NCI-H69 (cell line): ENCODE measurements at regions not wholly inside any gene's neighbourhood (a gene's known extent, or its start where the extent isn't known, plus 50 kb on each side); places are given as distances from the start of the nearest gene placed in this dataset.
A peak's percentile ranks its signal among the peaks of the same experiment; 100 is the strongest.
"Not testable (repeated sequence)": the region's sequence is repeated elsewhere in the genome, so short reads cannot be mapped to it uniquely, and the experiment has no call there.

Source experiments
- DNase-seq: peaks from one replicate; lab custom pipeline; 2025; lab: John Stamatoyannopoulos, UW

DNA sequence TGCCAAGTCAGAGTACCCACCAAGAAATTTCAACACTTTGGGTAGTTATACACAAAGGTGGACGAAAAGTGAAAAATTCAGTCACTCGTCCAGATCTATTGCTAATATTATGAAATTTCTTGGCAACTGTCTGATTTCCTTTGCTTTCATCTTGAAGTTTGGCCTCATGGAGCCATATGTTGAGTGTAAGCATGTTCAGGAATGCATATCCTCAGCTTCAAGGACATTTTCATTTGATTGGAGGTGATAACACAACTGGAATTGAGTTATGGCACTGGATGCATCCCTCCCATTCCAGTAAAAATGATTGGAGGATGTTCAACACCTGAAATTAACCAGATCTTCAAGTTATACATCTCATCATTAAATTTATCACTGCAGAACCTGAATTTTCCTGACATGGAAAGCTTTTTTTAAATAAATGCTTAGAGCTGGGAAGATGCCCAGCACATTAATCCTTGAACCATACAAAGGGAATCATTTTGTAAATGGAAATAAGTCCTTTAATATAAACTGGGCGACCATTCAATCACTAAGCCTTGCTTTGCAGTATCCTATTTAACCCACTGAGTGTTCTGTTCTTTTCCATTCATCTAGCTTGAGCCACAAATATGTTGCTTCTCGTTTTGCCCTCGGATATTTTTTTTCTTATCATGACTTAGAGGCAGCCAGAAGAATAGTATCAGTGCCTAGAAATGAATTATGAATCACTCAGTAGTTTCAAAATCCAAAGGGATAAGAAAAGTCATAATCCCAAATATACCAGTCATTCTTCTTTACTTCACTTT, 273.7 kb upstream of the PIK3R1 start:
- no peak for DNase-seq

DNA sequence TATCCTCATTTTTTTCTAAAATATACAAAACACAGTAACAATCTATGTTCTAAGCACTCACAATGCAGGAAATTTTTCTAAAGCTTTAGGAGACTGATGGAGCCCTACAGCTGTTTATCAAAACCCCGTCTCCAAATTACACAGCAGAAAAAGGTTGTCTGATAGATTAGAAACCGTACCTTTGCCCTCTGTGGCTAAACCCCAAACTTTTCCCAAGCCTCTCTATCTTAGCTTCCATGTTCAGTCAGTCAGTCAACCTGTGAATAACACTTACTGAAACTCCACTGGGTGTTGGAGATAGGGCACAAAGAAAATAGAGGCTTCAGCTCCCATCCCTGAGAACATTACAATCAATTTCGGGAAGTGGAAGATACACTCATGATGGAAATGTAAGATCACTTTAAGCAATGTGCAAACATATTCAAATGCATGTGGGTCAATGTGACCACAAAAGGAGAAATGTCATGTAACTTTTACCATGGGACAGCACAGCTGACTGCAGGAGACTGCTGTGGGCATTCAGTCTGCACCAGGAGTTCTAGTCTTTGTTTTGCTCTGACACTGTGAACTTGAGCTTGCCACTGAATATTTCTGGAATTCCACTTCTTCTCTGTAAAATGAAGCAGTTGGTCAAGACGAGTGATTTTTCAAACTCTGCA, 279.5 kb upstream of the PIK3R1 start:
- no peak for DNase-seq

DNA sequence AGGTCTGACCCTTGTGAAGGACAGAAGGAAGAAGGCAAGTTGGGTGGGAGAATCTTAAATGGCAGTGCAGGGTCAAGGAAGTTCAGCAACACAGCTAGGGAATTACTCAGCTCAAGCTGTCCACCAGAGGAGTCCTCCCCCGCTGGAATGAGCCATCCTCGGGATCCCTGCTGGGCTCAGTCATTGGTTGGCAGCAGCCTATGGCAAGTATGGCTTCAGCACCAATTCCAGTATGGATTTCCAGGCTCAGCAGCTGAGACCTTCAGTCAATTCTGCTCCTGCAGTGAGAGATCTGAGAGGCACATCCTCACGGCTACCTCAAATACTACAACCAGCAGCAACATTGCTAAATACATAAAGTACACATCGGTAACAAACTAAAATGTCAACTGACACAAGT, 280.6 kb upstream of the PIK3R1 start:
- no peak for DNase-seq

DNA sequence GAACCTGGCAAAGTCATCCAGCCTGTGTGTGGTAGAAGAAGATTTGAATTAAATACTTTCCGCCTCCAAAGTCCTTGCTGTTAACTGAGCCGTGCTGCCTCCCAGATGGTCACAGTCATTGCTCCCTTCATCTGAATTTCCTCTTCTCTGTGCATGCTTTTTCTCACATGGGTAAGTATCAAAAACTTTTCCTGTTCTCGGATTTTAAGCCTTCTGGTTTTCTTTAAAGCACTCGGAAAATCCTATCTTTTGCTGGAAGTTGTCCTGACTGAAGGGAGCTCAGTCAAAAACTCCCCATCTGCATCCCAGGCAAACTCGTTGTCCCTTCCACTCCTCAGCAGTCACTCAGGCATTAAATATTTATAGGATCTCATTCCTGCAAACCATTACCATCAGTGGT, 290.0 kb upstream of the PIK3R1 start:
- no peak for DNase-seq

DNA sequence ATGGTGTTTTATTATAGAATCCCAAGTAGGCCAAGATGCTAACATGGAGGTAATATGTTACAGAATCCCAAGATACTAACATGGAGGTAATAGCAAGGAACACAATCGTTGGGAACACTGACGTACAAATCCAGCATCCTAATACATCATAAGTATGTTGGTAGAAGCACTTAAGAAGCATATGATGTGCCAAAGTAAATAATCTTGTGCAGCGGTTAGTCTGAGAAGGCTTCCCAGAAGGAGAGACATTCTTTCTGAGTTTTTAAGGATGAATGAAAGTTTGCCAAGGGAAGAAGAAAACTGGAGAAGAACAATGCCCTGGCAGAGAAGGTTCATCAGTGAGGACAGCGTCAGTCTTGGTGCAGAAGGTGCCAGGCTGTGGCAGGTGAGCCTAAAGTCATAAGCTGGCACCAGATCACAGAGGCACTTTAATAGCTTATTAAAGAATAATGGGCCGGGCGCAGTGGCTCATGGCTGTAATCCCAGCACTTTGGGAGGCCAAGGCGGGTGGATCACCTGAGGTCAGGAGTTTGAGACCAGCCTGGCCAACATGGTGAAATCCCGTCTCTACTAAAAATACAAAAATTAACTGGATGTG, 294.5 kb upstream of the PIK3R1 start:
- no peak for DNase-seq

DNA sequence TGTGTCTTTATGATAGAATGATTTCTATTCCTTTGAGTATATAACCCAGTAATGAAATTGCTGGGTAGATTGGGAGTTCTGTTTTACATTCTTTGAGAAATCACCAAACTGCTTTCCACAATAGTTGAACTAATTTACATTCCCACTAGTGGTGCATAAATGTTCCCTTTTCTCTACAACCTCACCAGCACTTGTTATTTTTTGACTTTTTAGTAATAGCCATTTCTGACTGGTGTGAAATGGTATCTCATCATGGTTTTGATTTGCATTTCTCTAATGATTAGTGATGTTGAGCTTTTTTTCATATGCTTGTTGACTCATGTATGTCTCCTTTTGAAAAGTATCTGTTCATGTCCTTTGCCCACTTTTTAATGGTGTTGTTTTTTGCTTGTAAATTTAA, 296.0 kb upstream of the PIK3R1 start:
- DNase-seq, result not testable (repeated sequence)

DNA sequence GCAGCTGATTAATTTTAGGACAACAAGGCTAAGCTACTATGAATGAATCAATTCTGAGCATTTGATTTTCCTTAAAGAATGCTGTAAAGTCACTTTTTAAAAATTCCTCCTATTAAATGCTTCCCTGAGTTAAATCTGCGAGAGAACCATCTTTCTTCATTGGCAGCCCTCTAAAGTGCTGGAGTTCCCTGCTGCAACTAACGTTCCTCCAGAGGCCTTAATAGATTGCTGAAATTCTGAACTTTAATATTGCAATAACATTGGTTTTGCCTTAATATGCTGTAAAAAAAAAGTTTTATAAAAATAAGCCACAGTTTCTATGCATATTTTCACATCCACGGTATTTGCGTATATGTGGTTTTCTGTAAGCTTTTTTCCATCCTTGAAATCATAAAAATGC, 298.0 kb upstream of the PIK3R1 start:
- no peak for DNase-seq

DNA sequence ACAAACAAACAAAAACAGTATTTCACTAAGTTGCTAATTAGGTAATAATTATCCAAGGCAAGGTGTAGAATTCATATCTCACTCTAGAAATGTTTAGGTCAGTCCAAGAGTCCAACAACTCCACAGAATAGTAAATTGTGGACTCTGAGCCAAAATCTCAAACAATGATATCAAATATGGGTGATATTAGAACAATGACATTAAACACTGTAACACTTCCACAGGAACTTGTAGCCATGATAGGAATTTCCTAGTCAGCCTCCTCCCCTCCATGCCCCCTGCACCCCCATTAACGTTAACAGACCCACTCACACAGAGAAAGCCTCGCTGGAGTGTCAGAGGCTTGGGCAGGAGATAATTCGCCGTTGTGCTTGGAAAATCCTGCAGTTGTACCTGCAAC, 305.0 kb upstream of the PIK3R1 start:
- no peak for DNase-seq

DNA sequence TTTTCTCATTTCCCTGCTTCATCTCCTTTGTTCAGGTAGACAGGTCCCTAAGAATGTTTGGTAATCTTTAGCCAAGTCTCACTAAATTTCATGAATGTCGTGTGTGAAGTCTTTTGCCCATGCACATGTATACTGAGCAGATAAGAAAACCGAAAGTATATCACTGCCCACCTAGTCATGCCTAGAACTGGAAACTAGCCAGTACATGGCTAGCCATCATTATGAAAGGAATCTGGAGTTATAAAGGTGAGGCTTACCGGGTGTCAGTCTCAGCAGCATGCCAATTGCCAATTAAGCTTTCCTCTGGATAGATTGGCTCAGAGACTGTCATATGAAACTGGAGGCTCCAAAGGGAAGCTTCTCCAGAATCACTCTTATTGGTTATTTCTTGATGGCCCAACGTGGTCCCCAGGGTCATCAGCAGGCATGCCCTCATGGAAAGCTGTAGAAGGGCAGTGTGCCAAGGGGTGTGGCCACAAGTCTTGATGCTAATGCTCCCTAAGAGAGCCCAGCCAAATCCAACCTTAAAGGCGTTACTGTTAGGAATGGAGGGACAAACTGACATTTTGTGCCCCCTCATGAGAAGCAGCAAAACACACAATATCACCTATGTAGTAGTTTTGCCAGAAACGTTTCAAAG, 307.3 kb upstream of the PIK3R1 start:
- peak; percentile 70 for DNase-seq

DNA sequence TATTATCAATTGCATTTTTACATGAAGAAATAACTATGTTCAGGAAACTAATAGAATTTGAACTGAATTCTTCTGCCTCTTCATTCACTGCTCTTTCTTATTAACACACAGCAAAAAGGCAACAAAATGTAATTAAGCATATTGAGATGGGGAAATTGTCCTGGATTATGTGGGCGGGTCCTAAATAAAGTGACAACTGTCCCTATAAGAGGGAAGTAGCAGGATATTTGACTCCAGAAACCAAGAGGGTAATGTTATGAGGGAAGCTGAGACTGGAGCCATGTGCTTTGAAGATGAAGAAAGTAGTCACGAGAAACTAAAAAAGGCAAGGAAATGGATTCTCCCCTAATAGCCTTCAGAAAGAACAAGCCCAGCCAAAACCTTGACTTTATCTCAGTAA, 311.2 kb upstream of the PIK3R1 start:
- no peak for DNase-seq

DNA sequence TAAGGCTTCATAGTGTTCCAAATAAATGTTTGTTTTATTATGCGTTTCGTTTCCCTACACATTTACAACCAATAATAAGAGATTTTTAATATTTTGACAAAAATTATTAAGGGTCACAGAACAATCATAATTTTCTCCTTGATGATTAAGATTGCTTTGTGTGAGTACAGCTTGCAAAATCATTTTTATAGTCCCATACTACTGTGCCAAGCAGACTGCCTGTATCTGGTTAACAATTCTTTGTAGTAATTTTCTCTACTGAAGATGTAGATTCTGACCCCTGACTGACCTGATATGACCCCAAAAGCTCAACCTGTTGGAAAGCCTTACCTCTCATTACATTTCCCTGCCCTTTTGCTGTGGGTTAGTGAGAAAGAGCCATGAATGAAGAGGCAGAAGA, 311.9 kb upstream of the PIK3R1 start:
- DNase-seq, result no peak

DNA sequence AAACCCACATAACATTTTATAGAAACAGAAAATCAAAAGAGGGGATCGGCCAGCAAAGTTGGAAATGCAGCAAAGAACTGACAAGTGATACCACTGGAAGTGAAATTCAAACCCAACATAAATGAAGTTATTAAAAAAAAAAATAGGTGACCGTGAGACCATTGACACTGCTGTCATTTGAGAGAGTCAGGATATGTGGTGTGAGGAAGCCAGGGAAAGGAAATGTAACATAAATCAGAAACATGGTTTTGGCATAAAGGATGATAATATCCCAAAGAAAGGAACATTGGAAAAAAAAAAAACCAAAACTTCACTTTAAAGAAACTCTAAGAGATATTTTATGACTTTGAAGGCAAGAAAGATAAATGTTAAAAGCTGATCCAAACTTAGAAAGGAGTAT, 312.4 kb upstream of the PIK3R1 start:
- DNase-seq, result no peak

DNA sequence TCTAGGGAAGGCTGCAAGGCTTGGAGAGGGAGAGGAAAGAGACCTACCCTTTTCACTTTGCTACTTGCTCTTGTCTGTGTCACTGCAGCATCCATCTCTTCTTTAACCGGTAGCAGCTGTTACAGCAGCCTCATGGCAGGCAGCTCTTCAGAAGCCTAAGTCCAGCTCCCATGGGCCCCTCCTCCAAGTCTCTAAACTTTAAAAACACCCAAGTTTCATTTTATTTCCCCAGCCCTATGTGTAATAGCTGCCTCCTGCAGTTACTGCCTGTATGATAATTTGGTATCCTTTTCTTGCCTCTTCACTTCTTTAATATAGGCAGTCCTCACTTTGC, 313.1 kb upstream of the PIK3R1 start:
- DNase-seq, result no peak

DNA sequence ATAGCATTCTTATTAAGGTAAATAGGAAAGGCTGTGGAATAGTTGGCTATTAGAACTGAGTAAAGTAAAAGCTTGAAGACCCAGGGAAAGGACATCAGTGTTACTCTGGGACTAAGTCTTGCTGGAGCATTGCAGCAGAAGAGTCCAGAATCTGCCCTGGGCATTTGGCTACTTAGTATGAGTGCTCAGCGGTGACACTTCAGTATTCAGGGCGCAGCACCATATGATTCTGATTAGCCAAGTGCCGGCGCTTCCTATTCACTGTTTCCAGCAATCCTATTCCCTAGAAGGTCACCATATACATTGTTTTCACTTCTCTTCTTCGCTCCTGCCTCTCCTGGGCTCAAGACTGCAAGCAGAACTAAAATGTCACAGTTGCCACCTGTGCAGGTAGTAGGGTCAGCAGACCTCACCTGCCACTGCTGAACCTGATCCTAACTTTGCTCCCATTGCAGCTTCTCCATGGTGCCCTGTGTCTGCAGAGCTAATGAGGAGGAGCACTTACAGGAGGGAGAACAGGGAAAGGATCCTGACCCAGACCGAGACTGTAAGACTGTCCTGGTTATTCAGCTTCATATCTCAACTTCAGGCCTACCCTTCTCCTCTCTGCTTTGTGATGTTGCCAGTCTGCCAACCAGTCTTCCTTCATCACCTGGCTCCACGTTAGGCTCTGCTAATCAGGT, 313.6 kb upstream of the PIK3R1 start:
- no peak for DNase-seq

DNA sequence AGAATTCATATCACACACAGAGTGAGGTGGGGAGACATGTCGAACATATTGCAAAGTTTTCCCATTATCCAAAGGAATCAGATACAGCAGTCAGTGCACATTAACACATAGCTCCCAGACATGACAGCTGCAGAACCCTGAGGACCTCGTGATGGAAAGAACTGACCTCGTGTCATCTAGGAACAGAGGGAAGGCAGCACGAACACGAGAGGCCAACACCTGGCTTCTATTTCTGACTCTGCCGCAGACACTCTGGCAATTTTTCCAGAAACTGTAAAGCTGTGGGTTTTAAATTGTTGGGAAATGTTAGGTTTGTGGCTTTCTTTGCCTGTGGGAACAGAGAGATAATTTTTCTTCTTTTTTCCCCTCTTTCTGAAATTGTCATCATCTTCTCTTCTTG, 315.0 kb upstream of the PIK3R1 start:
- DNase-seq, result no peak

DNA sequence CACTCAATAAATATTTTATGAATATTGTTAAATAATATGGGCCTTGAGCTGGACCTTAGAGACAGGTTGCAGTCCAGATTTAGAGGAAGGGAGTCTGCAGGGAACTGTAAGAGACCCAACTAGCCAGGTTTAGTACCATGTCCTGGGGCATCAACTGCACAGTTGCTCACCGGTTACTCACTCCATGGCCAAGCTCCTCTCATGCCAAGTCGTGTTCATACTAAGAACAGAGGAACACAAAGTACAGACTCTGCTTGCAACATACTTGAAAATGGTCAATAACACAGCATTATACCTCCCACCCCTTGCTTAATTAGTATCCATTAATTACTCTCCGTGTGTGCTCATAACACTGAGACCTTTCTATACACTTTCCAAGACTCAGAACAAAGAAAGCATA, 317.6 kb upstream of the PIK3R1 start:
- no peak for DNase-seq

DNA sequence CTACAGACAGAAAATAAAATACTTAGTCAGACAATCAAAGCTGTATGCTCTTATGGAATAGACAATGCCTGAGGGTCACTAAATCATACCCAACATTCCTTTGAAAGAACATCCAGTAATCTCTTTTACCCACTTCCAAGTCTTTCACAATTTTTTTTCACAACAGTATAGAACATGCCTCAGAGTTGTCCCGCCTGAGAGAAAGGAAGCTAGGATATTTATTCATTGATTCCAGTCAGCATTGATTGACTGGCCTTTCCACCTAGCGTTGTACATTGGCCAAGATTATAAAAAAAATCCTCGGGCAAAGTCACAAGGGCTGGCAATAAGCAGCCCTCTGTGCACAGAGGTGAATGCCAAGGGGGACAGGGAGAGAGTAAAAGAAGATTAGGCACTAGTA, 318.1 kb upstream of the PIK3R1 start:
- DNase-seq, result no peak

DNA sequence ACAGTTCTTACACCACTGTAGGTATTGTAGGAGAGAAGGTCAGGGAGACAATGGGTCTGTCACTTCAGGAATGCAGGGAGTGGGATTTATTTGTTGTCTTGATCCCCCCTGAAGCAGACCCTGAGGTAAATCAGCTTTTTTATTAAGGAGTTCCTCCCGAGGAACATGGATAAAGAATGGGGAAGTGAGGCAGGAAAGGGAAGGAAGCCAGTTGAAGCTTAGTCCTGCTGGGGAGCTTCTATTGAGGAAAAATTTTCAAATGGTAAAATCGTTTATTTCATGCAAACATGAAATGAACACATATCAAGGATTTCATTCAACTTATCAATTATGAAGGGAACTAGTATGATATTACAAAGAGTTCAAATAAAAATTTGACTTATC, 318.6 kb upstream of the PIK3R1 start:
- no peak for DNase-seq

DNA sequence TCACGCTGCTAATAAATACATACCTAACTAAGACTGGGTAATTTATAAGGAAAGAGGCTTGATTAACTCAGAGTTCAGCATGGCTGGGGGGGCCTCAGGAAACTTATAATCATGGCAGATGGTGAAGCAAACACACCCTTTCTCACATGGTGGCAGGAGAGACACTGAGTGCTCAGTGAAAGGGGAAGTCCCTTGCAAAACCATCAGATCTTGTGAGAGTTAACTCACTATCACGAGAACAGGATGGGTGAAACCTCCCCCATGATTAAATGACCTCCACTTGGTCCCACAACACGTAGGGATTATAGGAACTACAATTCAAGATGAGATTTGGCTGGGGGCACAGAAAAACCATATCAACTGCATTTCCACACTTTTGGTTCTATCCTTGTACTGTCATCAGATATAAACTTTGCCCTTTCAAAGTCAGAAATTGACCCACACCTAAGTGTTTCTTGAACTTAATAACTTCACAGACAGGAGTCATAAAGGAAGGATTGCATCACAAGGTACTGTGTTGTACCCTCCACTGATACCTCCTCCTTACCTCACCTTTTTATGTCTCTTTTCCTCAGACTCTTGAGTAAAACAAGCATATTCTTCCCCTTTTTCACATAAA, 319.1 kb upstream of the PIK3R1 start:
- no peak for DNase-seq

DNA sequence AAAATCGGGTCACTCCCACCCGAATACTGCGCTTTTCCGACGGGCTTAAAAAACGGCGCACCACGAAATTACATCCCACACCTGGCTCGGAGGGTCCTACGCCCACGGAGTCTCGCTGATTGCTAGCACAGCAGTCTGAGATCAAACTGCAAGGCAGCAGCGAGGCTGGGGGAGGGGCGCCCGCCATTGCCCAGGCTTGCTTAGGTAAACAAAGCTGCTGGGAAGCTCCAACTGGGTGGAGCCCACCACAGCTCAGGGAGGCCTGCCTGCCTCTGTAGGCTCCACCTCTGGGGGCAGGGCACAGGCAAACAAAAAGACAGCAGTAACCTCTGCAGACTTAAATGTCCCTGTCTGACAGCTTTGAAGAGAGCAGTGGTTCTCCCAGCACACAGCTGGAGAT, 325.7 kb upstream of the PIK3R1 start:
- not testable (repeated sequence) for DNase-seq

DNA sequence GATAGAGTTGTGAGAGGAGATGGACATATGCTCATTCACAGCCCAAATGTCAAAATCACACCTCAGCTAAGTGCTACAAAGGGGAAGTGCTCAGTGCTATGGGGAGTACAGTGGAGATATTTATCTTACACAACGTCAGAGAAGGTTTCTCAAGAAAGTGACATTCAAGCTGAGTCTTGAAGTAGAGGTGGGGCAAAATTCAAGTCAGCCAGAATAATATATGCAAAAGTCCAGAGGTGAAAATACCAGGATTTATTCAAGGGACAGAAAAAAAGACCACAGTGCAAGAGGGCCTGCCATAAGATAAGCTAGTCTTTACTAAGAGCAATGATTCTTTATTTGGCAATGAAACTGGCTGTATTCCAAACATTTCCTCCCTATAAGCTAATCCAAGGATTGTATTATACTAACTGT, 327.8 kb upstream of the PIK3R1 start:
- no peak for DNase-seq

DNA sequence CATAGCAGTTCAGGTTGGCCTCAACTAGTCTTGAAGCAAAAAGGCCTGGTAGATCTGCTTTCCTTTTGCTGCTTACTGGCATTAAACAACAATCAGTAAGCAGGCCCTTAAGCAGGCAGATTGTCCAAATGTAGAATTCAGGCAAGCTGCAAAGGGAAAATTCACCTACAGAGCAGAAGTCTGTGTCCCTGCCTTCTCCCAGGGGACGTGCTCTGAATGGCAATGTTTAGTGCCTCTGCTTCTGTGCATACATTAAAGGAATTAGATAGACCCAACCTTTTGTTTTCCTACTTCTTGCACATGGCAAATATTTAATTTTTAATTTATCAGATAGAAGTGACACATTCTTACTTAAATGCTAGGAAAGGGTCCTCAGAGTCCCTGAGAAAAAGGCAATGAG, 328.8 kb upstream of the PIK3R1 start:
- DNase-seq, result peak; percentile 63
